Mesenchymal stem cell (in vitro differentiated cells and primary cell): ENCODE measurements at regions not wholly inside any gene's neighbourhood (a gene's known extent, or its start where the extent isn't known, plus 50 kb on each side); places are given as distances from the start of the nearest gene placed in this dataset.

Experiments
- DNase-seq: peaks from one replicate; pipeline ENCODE4 v3.0.0-alpha.2; 2013
- H2AFZ ChIP-seq: one replicate; pipeline ENCODE4 v1.6.1; 2013; ENCODE audit warnings: low read depth, mild to moderate bottlenecking, control low read depth, inconsistent platforms, low read length, moderate library complexity
- H2AK5ac ChIP-seq: 2 replicates; pipeline ENCODE4 v1.6.1; 2013; ENCODE audit warnings: low read length, moderate library complexity, mild to moderate bottlenecking, inconsistent platforms; ENCODE audit not compliant: severe bottlenecking
- H2BK120ac ChIP-seq: one replicate; pipeline ENCODE4 v1.6.1; 2013; ENCODE audit warnings: low read depth, mild to moderate bottlenecking, inconsistent platforms, low read length, moderate library complexity
- H2BK12ac ChIP-seq, 2 experiments: one replicate each; pipeline ENCODE4 v1.6.1; 2013; ENCODE audit warnings: inconsistent platforms in 2 of 2, low read length in 2 of 2, mild to moderate bottlenecking in 2 of 2, moderate library complexity in 2 of 2, control low read depth in 1 of 2
- H2BK15ac ChIP-seq: one replicate; pipeline ENCODE4 v1.6.1; 2013; ENCODE audit warnings: mild to moderate bottlenecking, low read depth, inconsistent platforms; ENCODE audit not compliant: poor library complexity, severe bottlenecking
- H2BK5ac ChIP-seq: 2 replicates; pipeline ENCODE4 v1.6.1; 2013; ENCODE audit warnings: low read depth, mild to moderate bottlenecking, low read length, control low read depth, inconsistent platforms; ENCODE audit not compliant: poor library complexity, severe bottlenecking
- H3K14ac ChIP-seq, 2 experiments: one replicate each; pipeline ENCODE4 v1.6.1; 2013; ENCODE audit warnings: inconsistent platforms in 2 of 2, low read length in 2 of 2, control low read depth in 1 of 2, mild to moderate bottlenecking in 1 of 2, moderate library complexity in 1 of 2
- H3K18ac ChIP-seq, 2 experiments: one replicate each; pipeline ENCODE4 v1.6.1; 2013; ENCODE audit warnings: inconsistent platforms in 2 of 2, low read length in 2 of 2, control low read depth in 1 of 2, low read depth in 1 of 2, mild to moderate bottlenecking in 1 of 2
- H3K23ac ChIP-seq, 2 experiments: one replicate each; pipeline ENCODE4 v1.6.1; 2013; ENCODE audit warnings: inconsistent platforms in 2 of 2, low read length in 2 of 2, mild to moderate bottlenecking in 2 of 2, moderate library complexity in 2 of 2, control low read depth in 1 of 2
- H3K27ac ChIP-seq: 2 replicates; pipeline ENCODE4 v1.5.1; 2013; ENCODE audit warnings: mild to moderate bottlenecking, moderate library complexity, low read length, control low read depth, inconsistent platforms; ENCODE audit not compliant: poor library complexity, severe bottlenecking
- H3K27me3 ChIP-seq, 2 experiments: 2 replicates each; pipeline versions ENCODE4 v1.6.1 to v1.7.0; 2013; ENCODE audit warnings: low read length in 2 of 2, mild to moderate bottlenecking in 2 of 2, moderate library complexity in 2 of 2, control low read depth in 1 of 2, inconsistent platforms in 1 of 2; ENCODE audit not compliant: control insufficient read depth in 1 of 2, insufficient read depth in 1 of 2
- H3K36me3 ChIP-seq, 2 experiments: 2 replicates each; pipeline versions ENCODE4 v1.6.1 to v1.7.0; 2013; ENCODE audit warnings: low read length in 2 of 2, control low read depth in 1 of 2, inconsistent platforms in 1 of 2, low read depth in 1 of 2, mild to moderate bottlenecking in 1 of 2; ENCODE audit not compliant: insufficient read depth in 2 of 2, control insufficient read depth in 1 of 2
- H3K4ac ChIP-seq, 2 experiments: one replicate each; pipeline ENCODE4 v1.6.1; 2013; ENCODE audit warnings: inconsistent platforms in 2 of 2, low read length in 2 of 2, mild to moderate bottlenecking in 2 of 2, moderate library complexity in 2 of 2, control low read depth in 1 of 2, low read depth in 1 of 2
- H3K4me1 ChIP-seq: 2 replicates; pipeline ENCODE4 v1.6.1; 2013; ENCODE audit warnings: low read depth, low read length, control low read depth; ENCODE audit not compliant: control insufficient read depth, insufficient read depth
- H3K4me2 ChIP-seq: 2 replicates; pipeline ENCODE4 v1.6.1; 2013; ENCODE audit warnings: low read length, mild to moderate bottlenecking, inconsistent platforms; ENCODE audit not compliant: poor library complexity, severe bottlenecking
- H3K4me3 ChIP-seq, 2 experiments: 2 replicates each; pipeline versions ENCODE4 v1.5.1 to v1.7.0; 2013; ENCODE audit warnings: low read length in 2 of 2, mild to moderate bottlenecking in 2 of 2, control low read depth in 1 of 2, low read depth in 1 of 2; ENCODE audit not compliant: insufficient read depth in 1 of 2
- H3K79me1 ChIP-seq: replicated peaks from 2 replicates; pipeline ENCODE4 v1.6.1; 2013; ENCODE audit warnings: mild to moderate bottlenecking, control low read depth, low read length, inconsistent platforms; ENCODE audit not compliant: poor library complexity, severe bottlenecking
- H3K9ac ChIP-seq: 2 replicates; pipeline ENCODE4 v1.7.0; 2013; ENCODE audit warnings: mild to moderate bottlenecking, low read length, moderate library complexity
- H3K9me3 ChIP-seq: 2 replicates; pipeline ENCODE4 v1.7.0; 2013; ENCODE audit warnings: mild to moderate bottlenecking, low read length; ENCODE audit not compliant: control insufficient read depth
- H4K8ac ChIP-seq: one replicate; pipeline ENCODE4 v1.6.1; 2013; ENCODE audit warnings: inconsistent platforms, mild to moderate bottlenecking, low read length, moderate library complexity
- H4K91ac ChIP-seq: one replicate; pipeline ENCODE4 v1.6.1; 2013; ENCODE audit warnings: mild to moderate bottlenecking, low read length, inconsistent platforms
- WGBS: methylation state at CpG from one replicate; pipeline ENCODE4 v1.1.7; 2013; ENCODE audit warnings: mixed read lengths; 5-methylcytosine and 5-hydroxymethylcytosine counted together

DNA sequence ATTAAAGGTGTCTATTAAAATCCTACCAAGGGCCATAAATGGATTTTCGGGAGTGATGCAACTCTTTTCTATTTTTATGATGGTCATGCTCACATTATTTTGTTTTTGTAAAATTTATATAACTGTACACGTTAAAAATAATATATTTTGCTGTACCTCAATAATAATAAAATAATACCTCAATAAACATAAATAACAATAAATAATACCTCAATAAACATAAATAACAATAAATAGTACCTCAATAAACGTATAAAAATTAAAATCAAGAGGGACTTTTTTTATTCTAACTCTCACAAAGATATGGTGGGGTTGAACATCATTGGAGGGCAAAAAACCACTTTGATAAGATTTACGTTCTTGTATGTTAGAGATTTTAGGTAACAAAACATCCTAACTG is 1189.6 kb upstream of the CELF2 start:
- Histone ChIP-seq H3K4ac (no peak overlapping the region), H3K23ac (no peak overlapping the region), H3K4me2 (no peak overlapping the region), H4K91ac (no peak overlapping the region), H2BK12ac (no peak overlapping the region), H3K4me3 (no peak overlapping the region), H2AFZ (no peak overlapping the region), H3K27ac (no peak overlapping the region), H3K27me3 (no peaks in the 10 kb centered on the region), H2BK120ac (no peak overlapping the region), H3K4me1 (no peaks in the 10 kb centered on the region), H4K8ac (no peak overlapping the region), H3K9me3 (no peaks in the 10 kb centered on the region), H3K79me1 (no peaks in the 10 kb centered on the region), H2BK15ac (no peak overlapping the region), H2AK5ac (no peak overlapping the region), H2BK5ac (no peak overlapping the region), H3K9ac (no peak overlapping the region), H3K14ac (no peak overlapping the region), H3K36me3 (no peaks in the 10 kb centered on the region), H3K18ac (no peak overlapping the region)
- no peak for DNase-seq
- no CpG with 5 or more reads among the region's 4 CpGs for WGBS

DNA sequence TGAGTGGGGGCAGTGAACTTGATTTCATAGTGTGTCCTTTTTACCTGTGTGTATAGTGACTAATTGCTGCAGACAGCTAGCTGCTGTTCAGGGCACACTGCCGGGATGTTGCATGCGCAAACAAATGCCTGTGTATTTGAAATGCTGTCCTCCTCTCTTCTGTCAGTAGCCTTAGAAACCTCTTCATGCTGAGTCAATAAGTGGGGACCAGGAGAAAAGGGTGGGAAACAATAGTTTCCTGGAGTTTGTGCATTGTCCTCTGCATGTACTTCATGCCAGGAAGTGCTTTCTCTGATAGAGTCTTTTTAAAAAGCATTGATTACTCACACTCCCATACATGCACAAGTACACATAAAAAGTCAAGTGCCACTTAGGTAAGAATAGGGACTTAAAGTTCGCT is 1183.7 kb upstream of the CELF2 start:
- no CpG with 5 or more reads among the region's 3 CpGs for WGBS
- no peaks in the 10 kb centered on the region for H3K36me3 ChIP-seq
- H2BK5ac ChIP-seq, result no peak overlapping the region
- no peak overlapping the region for H4K8ac ChIP-seq
- H2BK12ac ChIP-seq, result no peak overlapping the region
- no peaks in the 10 kb centered on the region for H3K79me1 ChIP-seq
- H3K27ac ChIP-seq, result no peak overlapping the region
- no peak overlapping the region for H3K9ac ChIP-seq
- H3K14ac ChIP-seq, result no peak overlapping the region
- no peaks in the 10 kb centered on the region for H3K4me1 ChIP-seq
- no peak overlapping the region for H3K4ac ChIP-seq
- no peak overlapping the region for H3K23ac ChIP-seq
- H2AK5ac ChIP-seq, result no peak overlapping the region
- no peak overlapping the region for H4K91ac ChIP-seq
- no peak overlapping the region for H2BK15ac ChIP-seq
- H3K9me3 ChIP-seq, result peaks cover 2% of the 10 kb centered on the region
- no peaks in the 10 kb centered on the region for H3K27me3 ChIP-seq
- no peak for DNase-seq
- no peak overlapping the region for H3K4me2 ChIP-seq
- H2BK120ac ChIP-seq, result no peak overlapping the region
- no peak overlapping the region for H3K18ac ChIP-seq
- no peak overlapping the region for H2AFZ ChIP-seq
- H3K4me3 ChIP-seq, result no peak overlapping the region

- H4K8ac ChIP-seq, result no peak overlapping the region
- no peak overlapping the region for H2AFZ ChIP-seq
These were observed 1183.2 kb upstream of the CELF2 start for GRCh38 chr10:9834434-9834833.

DNA sequence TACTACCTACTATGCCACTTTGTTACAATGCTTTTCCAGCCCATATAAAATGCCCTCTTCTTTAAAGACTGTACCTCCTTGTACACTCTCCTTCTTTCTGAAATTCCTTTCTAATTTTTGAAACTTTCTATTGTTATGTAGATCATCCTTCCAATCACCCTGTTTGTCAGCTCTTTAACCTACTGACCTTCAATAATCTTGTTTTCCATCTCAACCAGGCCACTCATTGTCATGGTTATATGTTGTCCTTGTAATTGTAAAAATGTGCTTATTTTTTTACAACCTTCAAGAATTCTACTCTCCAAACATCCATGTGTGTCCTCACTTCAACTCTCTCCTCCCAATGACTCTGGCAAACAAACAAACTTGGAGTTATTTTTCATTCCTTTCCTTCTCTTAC is 1172.6 kb upstream of the CELF2 start:
- Histone ChIP-seq H2AK5ac (no peak overlapping the region), H3K27me3 (no peaks in the 10 kb centered on the region), H3K4ac (no peak overlapping the region), H4K91ac (no peak overlapping the region), H2BK12ac (no peak overlapping the region), H3K23ac (no peak overlapping the region), H3K4me3 (no peak overlapping the region), H3K4me2 (no peak overlapping the region), H3K18ac (no peak overlapping the region), H2BK120ac (no peak overlapping the region), H3K14ac (no peak overlapping the region), H3K79me1 (no peaks in the 10 kb centered on the region), H2BK5ac (no peak overlapping the region), H2AFZ (no peak overlapping the region), H4K8ac (no peak overlapping the region), H3K9me3 (peaks cover 42% of the 10 kb centered on the region), H2BK15ac (no peak overlapping the region), H3K27ac (no peak overlapping the region), H3K9ac (no peak overlapping the region), H3K36me3 (no peaks in the 10 kb centered on the region), H3K4me1 (no peaks in the 10 kb centered on the region)
- DNase-seq, result no peak

More at GRCh38 chr10:9834434-9834833, 1183.2 kb upstream of the CELF2 start:
- Histone ChIP-seq H2BK15ac (no peak overlapping the region), H2AK5ac (no peak overlapping the region), H3K14ac (no peak overlapping the region), H2BK12ac (no peak overlapping the region), H4K91ac (no peak overlapping the region), H3K27me3 (no peaks in the 10 kb centered on the region), H3K4me1 (no peaks in the 10 kb centered on the region), H3K27ac (no peak overlapping the region), H3K18ac (no peak overlapping the region), H3K9ac (no peak overlapping the region), H3K9me3 (peaks cover 4% of the 10 kb centered on the region), H3K4me3 (no peak overlapping the region), H2BK120ac (no peak overlapping the region), H2BK5ac (no peak overlapping the region), H3K36me3 (no peaks in the 10 kb centered on the region), H3K4me2 (no peak overlapping the region), H3K79me1 (no peaks in the 10 kb centered on the region), H3K4ac (no peak overlapping the region), H3K23ac (no peak overlapping the region)
- no peak for DNase-seq
- WGBS, result 80% methylated on average over 1 of the region's 1 CpG
